SK-N-SH (cell line): ENCODE measurements at regions not wholly inside any gene's neighbourhood (a gene's known extent, or its start where the extent isn't known, plus 50 kb on each side); places are given as distances from the start of the nearest gene placed in this dataset.

Source experiments
- CTCF ChIA-PET: fragments of 300-600, 350-600 bp; formaldehyde crosslinking; extraction: SDS; loops from one replicate; lab custom pipeline; 2021; lab: Yijun Ruan, JAX
- POLR2A ChIA-PET: fragments of 350-600 bp; sonication (Branson Sonifier 250); formaldehyde crosslinking; extraction: SDS; loops from one replicate; lab custom pipeline; 2020; ENCODE audit warnings: antibody characterized with exemption, inconsistent platforms; lab: Yijun Ruan, JAX
- DNase-seq: peaks from one replicate; pipeline ENCODE4 v3.0.0; 2012
- H2AFZ ChIP-seq: fragments of 200-600 bp; sonication (generic); 2 replicates; pipeline ENCODE4 v1.8.1; 2016; ENCODE audit warnings: antibody characterized with exemption, mild to moderate bottlenecking, low read depth
- H3F3A ChIP-seq: fragments of 200-600 bp; sonication (generic); replicated peaks from 2 replicates; pipeline ENCODE3; 2016; ENCODE audit warnings: antibody characterized with exemption, mild to moderate bottlenecking; ENCODE audit not compliant: insufficient read depth
- H3K27ac ChIP-seq, 2 experiments: fragments of 200-500 bp in 1 of 2; fragments of 200-600 bp in 1 of 2; sonication (Bioruptor generic) in 1 of 2; sonication (generic), shearing (Covaris generic) in 1 of 2; 2 replicates each; pipeline versions ENCODE4 v1.5.1 to v1.6.1; 2014 to 2016; ENCODE audit warnings: low read depth in 2 of 2, inconsistent platforms in 1 of 2, low read length in 1 of 2, mild to moderate bottlenecking in 1 of 2, mixed read lengths in 1 of 2
- H3K27me3 ChIP-seq: fragments of 200-600 bp; sonication (generic), shearing (Covaris generic); 2 replicates; pipeline ENCODE4 v1.6.1; 2016; ENCODE audit warnings: mixed run types; ENCODE audit not compliant: insufficient read depth
- H3K36me3 ChIP-seq, 2 experiments: fragments of 200-500 bp in 1 of 2; fragments of 200-600 bp in 1 of 2; sonication (Bioruptor generic) in 1 of 2; sonication (generic) in 1 of 2; replicated peaks in 1 of 2; 2 replicates each; pipeline versions ENCODE3 to v1.5.1; 2014 to 2016; ENCODE audit warnings: low read length in 1 of 2, mild to moderate bottlenecking in 1 of 2; ENCODE audit not compliant: insufficient read depth in 2 of 2, control insufficient read depth in 1 of 2
- H3K4me1 ChIP-seq, 2 experiments: fragments of 200-500 bp in 1 of 2; fragments of 200-600 bp in 1 of 2; sonication (Bioruptor generic) in 1 of 2; sonication (generic), shearing (Covaris generic) in 1 of 2; 2 replicates each; pipeline versions ENCODE4 v1.5.1 to v1.6.1; 2014 to 2016; ENCODE audit warnings: low read depth in 1 of 2, low read length in 1 of 2, mixed run types in 1 of 2; ENCODE audit not compliant: insufficient read depth in 2 of 2, control insufficient read depth in 1 of 2
- H3K4me2 ChIP-seq: fragments of 200-600 bp; sonication (generic), shearing (Covaris generic); 2 replicates; pipeline ENCODE4 v1.6.1; 2017; ENCODE audit warnings: mixed run types
- H3K4me3 ChIP-seq, 2 experiments: fragments of 200-500 bp in 1 of 2; fragments of 200-600 bp in 1 of 2; sonication (Bioruptor generic) in 1 of 2; sonication (generic), shearing (Covaris generic) in 1 of 2; 2 replicates each; pipeline versions ENCODE4 v1.5.1 to v1.8.1; 2014 to 2016; ENCODE audit warnings: low read depth in 2 of 2, inconsistent platforms in 1 of 2, low read length in 1 of 2, mild to moderate bottlenecking in 1 of 2, mixed read lengths in 1 of 2, moderate library complexity in 1 of 2
- H3K79me2 ChIP-seq: fragments of 200-600 bp; sonication (generic); 2 replicates; pipeline ENCODE4 v1.8.1; 2017; ENCODE audit warnings: mild to moderate bottlenecking; ENCODE audit not compliant: insufficient read depth
- H3K9ac ChIP-seq: fragments of 200-600 bp; sonication (generic); 2 replicates; pipeline ENCODE4 v1.6.1; 2017; ENCODE audit warnings: mixed run types
- H3K9me2 ChIP-seq: fragments of 200-600 bp; sonication (generic); 2 replicates; pipeline ENCODE4 v1.6.1; 2017; ENCODE audit warnings: mixed run types
- H3K9me3 ChIP-seq: fragments of 200-600 bp; sonication (generic); 2 replicates; pipeline ENCODE4 v1.6.1; 2017; ENCODE audit warnings: mixed run types, mild to moderate bottlenecking, moderate library complexity
- H4K20me1 ChIP-seq: fragments of 200-600 bp; sonication (generic); 2 replicates; pipeline ENCODE4 v1.6.1; 2017; ENCODE audit warnings: mild to moderate bottlenecking, mixed run types; ENCODE audit not compliant: insufficient read depth
- CHD2 ChIP-seq: fragments of 150-350 bp; IDR thresholded peaks from 2 replicates; pipeline ENCODE4 v1.6.1; 2018; ENCODE audit warnings: low read length; ENCODE audit not compliant: partially characterized antibody
- FOXJ3 ChIP-seq: sonication (generic); formaldehyde crosslinking; IDR thresholded peaks from 2 replicates; pipeline ENCODE4 v1.5.1; 2020; ENCODE audit warnings: mild to moderate bottlenecking, missing genetic modification reagents
- FOXM1 ChIP-seq: IDR thresholded peaks from 2 replicates; pipeline ENCODE4 v1.4.0; 2012; ENCODE audit warnings: low read depth, mild to moderate bottlenecking
- GABPA ChIP-seq: IDR thresholded peaks from 2 replicates; pipeline ENCODE4 v1.4.0; 2012; ENCODE audit warnings: low read depth, mild to moderate bottlenecking
- IRF3 ChIP-seq: fragments of 150-350 bp; IDR thresholded peaks from 2 replicates; pipeline ENCODE4 v1.6.1; 2016; ENCODE audit warnings: mild to moderate bottlenecking, low read depth, low read length
- JUND ChIP-seq: IDR thresholded peaks from 2 replicates; pipeline ENCODE4 v1.4.0; 2012
- MEF2A ChIP-seq: IDR thresholded peaks from 2 replicates; pipeline ENCODE4 v1.4.0; 2012; ENCODE audit warnings: low read depth, borderline replicate concordance
- MXI1 ChIP-seq: IDR thresholded peaks from 2 replicates; pipeline ENCODE4 v1.6.1; 2012; ENCODE audit warnings: mild to moderate bottlenecking, low read depth, low read length, improper control_type of control experiment
- NFIC ChIP-seq: IDR thresholded peaks from 2 replicates; pipeline ENCODE4 v1.4.0; 2012; ENCODE audit warnings: borderline replicate concordance
- POLR2AphosphoS5 ChIP-seq: IDR thresholded peaks from 2 replicates; pipeline ENCODE4 v1.6.1; 2012; ENCODE audit warnings: low read depth, low read length
- RCOR1 ChIP-seq: fragments of 150-350 bp; IDR thresholded peaks from 2 replicates; pipeline ENCODE4 v1.6.1; 2017; ENCODE audit warnings: antibody characterized with exemption, low read length
- REST ChIP-seq: IDR thresholded peaks from 2 replicates; pipeline ENCODE4 v1.6.1; 2012; ENCODE audit warnings: mild to moderate bottlenecking, low read depth, low read length, moderate library complexity
- RFX5 ChIP-seq: IDR thresholded peaks from 2 replicates; pipeline ENCODE4 v1.6.1; 2012; ENCODE audit warnings: mild to moderate bottlenecking, improper control_type of control experiment, low read length
- RXRA ChIP-seq: IDR thresholded peaks from 2 replicates; pipeline ENCODE4 v1.4.0; 2012; ENCODE audit warnings: low read depth, mild to moderate bottlenecking, borderline replicate concordance
- SIN3A ChIP-seq: IDR thresholded peaks from 2 replicates; pipeline ENCODE4 v1.6.1; 2012; ENCODE audit warnings: low read depth, mild to moderate bottlenecking, low read length, moderate library complexity, borderline replicate concordance
- YY1 ChIP-seq: IDR thresholded peaks from 2 replicates; pipeline ENCODE4 v1.4.0; 2012; ENCODE audit warnings: low read depth, mild to moderate bottlenecking
- ZBTB33 ChIP-seq: IDR thresholded peaks from 2 replicates; pipeline ENCODE4 v1.4.0; 2012; ENCODE audit warnings: low read depth, borderline replicate concordance
- whole genome bisulfite sequencing: methylation state at CpG from one replicate; pipeline ENCODE4 v1.1.6; 2017; ENCODE audit warnings: low lambda C conversion rate; 5-methylcytosine and 5-hydroxymethylcytosine counted together

- CTCF ChIA-PET, result interaction anchor here (1.2 kb wide), 1 partner anchor 10 kb away, joined by 5 read pairs; no protein-coding TSS in a partner anchor
- no peaks in the 10 kb centered on the region for H3K9me3 ChIP-seq
- no peaks in the 10 kb centered on the region for H3F3A ChIP-seq
- no peaks in the 10 kb centered on the region for H3K36me3 ChIP-seq
- no peaks in the 10 kb centered on the region for H4K20me1 ChIP-seq
- POLR2A ChIA-PET, result no interaction called here
- no peaks in the 10 kb centered on the region for H3K9me2 ChIP-seq
- no peak overlapping the region for H2AFZ ChIP-seq
- WGBS, result 42% methylated on average over 5 of the region's 5 CpGs
- TF ChIP-seq FOXJ3, result no peak
- no peak for TF ChIP-seq RFX5
- no peak for TF ChIP-seq RCOR1
- no peak for TF ChIP-seq CHD2
- TF ChIP-seq ZBTB33, result no peak
- TF ChIP-seq POLR2AphosphoS5, result no peak
- TF ChIP-seq GABPA, result no peak
- TF ChIP-seq FOXM1, result no peak
- no peak for TF ChIP-seq MXI1
- H3K79me2 ChIP-seq, result no peaks in the 10 kb centered on the region
- H3K27ac ChIP-seq, result no peak overlapping the region
- no peak overlapping the region for H3K4me3 ChIP-seq
- H3K4me1 ChIP-seq, result no peaks in the 10 kb centered on the region
- H3K27me3 ChIP-seq, result no peaks in the 10 kb centered on the region
- no peak overlapping the region for H3K4me2 ChIP-seq
- DNase-seq, result no peak
- no peak overlapping the region for H3K9ac ChIP-seq
These were observed 976.4 kb upstream of the SEL1L start for GRCh38 chr14:82510007-82510406.

GRCh38 chr14:82511399-82511798 lies 977.7 kb upstream of the SEL1L start:
- no peaks in the 10 kb centered on the region for H3K27me3 ChIP-seq
- H3K9me2 ChIP-seq, result no peaks in the 10 kb centered on the region
- no peaks in the 10 kb centered on the region for H3K4me1 ChIP-seq
- H3K9me3 ChIP-seq, result no peaks in the 10 kb centered on the region
- no peak overlapping the region for H3K4me2 ChIP-seq
- H2AFZ ChIP-seq, result no peak overlapping the region
- no peaks in the 10 kb centered on the region for H4K20me1 ChIP-seq
- H3K4me3 ChIP-seq, result no peak overlapping the region
- no peak for DNase-seq
- WGBS, result 0% methylated on average over 1 of the region's 1 CpG
- no peak for TF ChIP-seq RCOR1
- CTCF ChIA-PET, result no interaction called here
- no peak overlapping the region for H3K27ac ChIP-seq
- H3K36me3 ChIP-seq, result no peaks in the 10 kb centered on the region
- no peak overlapping the region for H3K9ac ChIP-seq
- H3K79me2 ChIP-seq, result no peaks in the 10 kb centered on the region
- no peaks in the 10 kb centered on the region for H3F3A ChIP-seq
- POLR2A ChIA-PET, result no interaction called here

- H3K36me3 ChIP-seq, result no peaks in the 10 kb centered on the region
- H3F3A ChIP-seq, result no peaks in the 10 kb centered on the region
- no peak for DNase-seq
- no peak overlapping the region for H3K4me2 ChIP-seq
- H3K27ac ChIP-seq, result no peak overlapping the region
- no peaks in the 10 kb centered on the region for H3K9me3 ChIP-seq
- H2AFZ ChIP-seq, result no peak overlapping the region
- ChIA-PET POLR2A (no interaction called here), CTCF (no interaction called here)
- 0% methylated on average over 1 of the region's 1 CpG for WGBS
- H3K4me1 ChIP-seq, result no peaks in the 10 kb centered on the region
- H3K79me2 ChIP-seq, result no peaks in the 10 kb centered on the region
- no peak overlapping the region for H3K9ac ChIP-seq
- no peaks in the 10 kb centered on the region for H3K9me2 ChIP-seq
- no peaks in the 10 kb centered on the region for H4K20me1 ChIP-seq
- H3K4me3 ChIP-seq, result no peak overlapping the region
- H3K27me3 ChIP-seq, result no peaks in the 10 kb centered on the region
- TF ChIP-seq NFIC, result no peak
- TF ChIP-seq SIN3A, result no peak
- no peak for TF ChIP-seq REST
- no peak for TF ChIP-seq IRF3
- no peak for TF ChIP-seq RXRA
- no peak for TF ChIP-seq CHD2
- no peak for TF ChIP-seq MEF2A
- TF ChIP-seq JUND, result no peak
- TF ChIP-seq YY1, result no peak
These were observed 987.1 kb upstream of the SEL1L start for GRCh38 chr14:82520765-82521164.
